ENCODE measurements at regions not wholly inside any gene's neighbourhood (a gene's known extent, or its start where the extent isn't known, plus 50 kb on each side); places are given as distances from the start of the nearest gene placed in this dataset.

DNA sequence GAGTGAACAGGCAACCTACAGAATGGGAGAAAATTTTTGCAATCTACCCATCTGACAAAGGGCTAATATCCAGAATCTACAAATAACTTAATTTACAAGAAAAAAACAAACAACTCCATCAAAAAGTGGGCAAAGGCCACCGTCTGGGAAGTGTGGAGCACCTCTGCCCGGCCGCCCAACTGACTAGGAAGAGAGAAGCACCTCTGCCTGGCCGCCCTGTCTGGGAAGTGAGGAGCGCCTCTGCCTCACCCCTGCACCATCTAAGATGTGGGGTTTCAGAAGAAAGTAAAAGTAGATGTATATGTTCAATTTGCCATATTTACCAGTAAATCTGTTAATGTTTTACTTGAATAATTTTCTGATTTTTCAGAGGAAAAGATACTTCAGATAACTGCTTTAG is 108.1 kb upstream of the TMEM161B start:
- Histone ChIP-seq H4K91ac (ENCODE audit: insufficient read length, low read depth, low read length) (no peak overlapping the region), H3K18ac (ENCODE audit: insufficient read length, low read depth, low read length) (no peak overlapping the region), H2BK12ac (ENCODE audit: insufficient read length, low read depth, low read length) (no peak overlapping the region), H3K27me3 (ENCODE audit: insufficient read depth, low read length) (no peaks in the 10 kb centered on the region), H3K79me1 (ENCODE audit: insufficient read depth, low read depth, low read length, poor library complexity, severe bottlenecking) (no peaks in the 10 kb centered on the region), H3K9me3 (ENCODE audit: control insufficient read depth, low read depth, low read length) (no peaks in the 10 kb centered on the region), H3K56ac (ENCODE audit: insufficient read length, low read depth, low read length) (no peak overlapping the region), H3K4me2 (ENCODE audit: insufficient read depth, insufficient read length, low read length) (no peak overlapping the region), H3K4ac (ENCODE audit: low read depth, low read length) (no peak overlapping the region), H4K8ac (replicated peaks; ENCODE audit: insufficient read length, low read depth, low read length) (no peak overlapping the region), H2BK120ac (ENCODE audit: low read depth, low read length, poor library complexity, severe bottlenecking) (no peak overlapping the region), H3K14ac (ENCODE audit: insufficient read depth, low read length) (no peak overlapping the region), H3K23me2 (ENCODE audit: insufficient read length, low read depth, low read length, poor library complexity, severe bottlenecking) (no peaks in the 10 kb centered on the region), H3K9ac (ENCODE audit: extremely low read depth, insufficient read length, low read length) (no peak overlapping the region), H3K4me1 (ENCODE audit: insufficient read depth, low read length) (no peaks in the 10 kb centered on the region), H2AFZ (ENCODE audit: low read length) (no peak overlapping the region), H3K27ac (ENCODE audit: insufficient read length, low read depth, low read length) (no peak overlapping the region), H2AK5ac (ENCODE audit: insufficient read length, low read length) (no peak overlapping the region), H3K23ac (ENCODE audit: insufficient read length, low read depth, low read length) (no peak overlapping the region), H3K79me2 (ENCODE audit: insufficient read depth, low read length) (no peaks in the 10 kb centered on the region), H3T11ph (ENCODE audit: low read length) (no peak overlapping the region), H4K5ac (ENCODE audit: insufficient read length, low read depth, low read length) (no peak overlapping the region), H4K20me1 (ENCODE audit: control insufficient read depth, insufficient read depth, insufficient read length) (no peaks in the 10 kb centered on the region), H2BK20ac (ENCODE audit: low read depth, low read length, poor library complexity, severe bottlenecking) (no peak overlapping the region), H2BK5ac (ENCODE audit: insufficient read length, low read length) (no peak overlapping the region), H2BK15ac (ENCODE audit: low read depth, low read length) (no peak overlapping the region)
- Mint-ChIP-seq H3K27ac (no peak overlapping the region; a peak in 1 of 7 replicates), H3K27me3 (ENCODE audit: low read depth) (no peaks in the 10 kb centered on the region), H3K4me3 (no peak overlapping the region), H3K9me3 (no peaks in the 10 kb centered on the region; a peak in 1 of 5 replicates), H3K36me3 (ENCODE audit: insufficient read depth in 1 of 3, low read depth in 3 of 3) (no peaks in the 10 kb centered on the region; a peak in 3 of 7 replicates), H3K4me1 (no peaks in the 10 kb centered on the region)
- no peak for DNase-seq
- TF ChIP-seq, protein P1, sequence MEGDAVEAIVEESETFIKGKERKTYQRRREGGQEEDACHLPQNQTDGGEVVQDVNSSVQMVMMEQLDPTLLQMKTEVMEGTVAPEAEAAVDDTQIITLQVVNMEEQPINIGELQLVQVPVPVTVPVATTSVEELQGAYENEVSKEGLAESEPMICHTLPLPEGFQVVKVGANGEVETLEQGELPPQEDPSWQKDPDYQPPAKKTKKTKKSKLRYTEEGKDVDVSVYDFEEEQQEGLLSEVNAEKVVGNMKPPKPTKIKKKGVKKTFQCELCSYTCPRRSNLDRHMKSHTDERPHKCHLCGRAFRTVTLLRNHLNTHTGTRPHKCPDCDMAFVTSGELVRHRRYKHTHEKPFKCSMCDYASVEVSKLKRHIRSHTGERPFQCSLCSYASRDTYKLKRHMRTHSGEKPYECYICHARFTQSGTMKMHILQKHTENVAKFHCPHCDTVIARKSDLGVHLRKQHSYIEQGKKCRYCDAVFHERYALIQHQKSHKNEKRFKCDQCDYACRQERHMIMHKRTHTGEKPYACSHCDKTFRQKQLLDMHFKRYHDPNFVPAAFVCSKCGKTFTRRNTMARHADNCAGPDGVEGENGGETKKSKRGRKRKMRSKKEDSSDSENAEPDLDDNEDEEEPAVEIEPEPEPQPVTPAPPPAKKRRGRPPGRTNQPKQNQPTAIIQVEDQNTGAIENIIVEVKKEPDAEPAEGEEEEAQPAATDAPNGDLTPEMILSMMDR (conservative IDR thresholded peaks at IDR 0.05), result no peak
- no CpG with 5 or more reads among the region's 5 CpGs for WGBS (ENCODE audit: extremely low coverage, insufficient read length, low lambda C conversion rate)
